ENCODE measurements at regions not wholly inside any gene's neighbourhood (a gene's known extent, or its start where the extent isn't known, plus 50 kb on each side); places are given as distances from the start of the nearest gene placed in this dataset.
A peak's percentile ranks its signal among the peaks of the same experiment; 100 is the strongest.

- no peak for DNase-seq
These were observed 369.6 kb upstream of the DYNLRB2 start for GRCh38 chr16:80171199-80171598.

- peak; percentile 71 for DNase-seq
These were observed 373.0 kb upstream of the DYNLRB2 start for GRCh38 chr16:80167657-80168390.

DNA sequence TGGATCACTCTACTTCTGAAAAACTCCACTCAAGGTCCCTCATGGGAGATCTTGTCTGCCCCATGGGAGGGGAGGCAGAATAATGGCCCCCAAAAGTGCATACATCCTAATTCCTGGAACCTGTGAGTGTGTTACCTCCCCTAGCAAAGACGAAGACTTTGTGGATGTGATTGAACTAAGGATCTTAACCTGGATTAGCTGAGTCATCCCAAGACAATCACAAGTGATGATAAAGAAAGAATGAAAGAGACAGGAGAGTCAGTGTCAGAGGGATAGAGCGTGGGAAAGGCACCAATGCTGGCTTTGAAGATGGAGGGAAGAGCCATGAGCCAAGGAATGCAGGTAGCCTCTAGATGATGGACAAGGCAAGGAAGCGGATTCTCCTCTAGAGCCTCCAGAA is 374.7 kb upstream of the DYNLRB2 start:
- no peak for DNase-seq

- DNase-seq, result no peak
These were observed 375.7 kb upstream of the DYNLRB2 start for GRCh38 chr16:80164966-80165550.

GRCh38 chr16:80163339-80163738 is 377.5 kb upstream of the DYNLRB2 start:
- no peak for DNase-seq

- DNase-seq, result no peak
These were observed 378.7 kb upstream of the DYNLRB2 start for GRCh38 chr16:80161799-80162739.

DNA sequence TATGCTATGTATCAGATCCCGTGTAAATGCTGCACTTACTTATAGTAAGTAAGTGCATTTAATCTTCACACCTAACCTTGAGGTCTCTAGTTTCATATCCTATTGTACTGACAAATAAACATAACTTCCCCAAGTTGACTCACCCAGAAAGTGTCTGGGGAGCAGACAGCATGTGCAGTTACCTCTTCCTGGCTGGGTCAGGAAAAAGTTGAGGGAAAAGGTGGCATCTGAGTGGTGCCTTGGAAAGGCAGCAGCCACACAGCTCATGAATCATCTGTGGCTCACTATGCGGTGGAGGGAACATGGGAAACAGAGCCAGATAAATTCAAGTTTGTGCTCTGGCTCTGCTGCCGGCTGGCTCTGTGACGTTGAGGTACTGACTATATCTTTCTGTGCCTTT is 382.0 kb upstream of the DYNLRB2 start:
- DNase-seq, result no peak

- no peak for DNase-seq
These were observed 389.1 kb upstream of the DYNLRB2 start for GRCh38 chr16:80151722-80152111.

GRCh38 chr16:80150978-80151721 is 389.6 kb upstream of the DYNLRB2 start:
- no peak for DNase-seq

GRCh38 chr16:80148826-80149225 is 392.0 kb upstream of the DYNLRB2 start:
- no peak for DNase-seq

DNA sequence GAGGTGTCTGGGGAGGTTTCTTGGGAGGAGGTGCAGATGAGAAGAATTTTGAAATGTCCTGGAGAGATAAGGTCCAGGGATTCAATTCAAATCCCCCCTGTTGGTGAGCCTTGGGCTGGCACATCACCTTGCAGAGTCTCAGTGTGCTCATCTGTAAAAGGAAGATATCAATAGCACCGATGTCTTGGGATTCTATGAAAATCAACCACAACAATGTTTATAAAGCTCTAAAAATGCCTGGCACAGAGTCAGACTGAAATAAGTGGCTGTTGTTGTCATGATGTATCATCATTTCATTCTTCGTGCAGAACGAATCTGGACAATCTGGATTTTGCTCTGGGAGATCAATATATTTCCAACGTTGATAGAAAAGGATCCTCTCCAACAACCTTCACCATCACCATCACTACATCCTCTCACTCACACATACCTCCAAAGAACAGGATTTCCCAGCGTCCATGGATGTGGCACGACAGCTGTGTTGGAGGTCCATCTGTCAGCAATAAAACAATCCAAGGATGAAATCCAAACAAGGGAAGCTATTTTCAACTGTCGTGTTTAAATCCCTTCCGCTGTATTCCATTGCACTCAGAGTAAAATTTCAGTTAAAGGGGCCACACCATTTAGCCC is 393.7 kb upstream of the DYNLRB2 start:
- DNase-seq, result no peak

- no peak for DNase-seq
These were observed 396.6 kb upstream of the DYNLRB2 start for GRCh38 chr16:80144191-80144590.

- DNase-seq, result no peak
These were observed 397.9 kb upstream of the DYNLRB2 start for GRCh38 chr16:80142940-80143339.

GRCh38 chr16:80142281-80142680 is 398.5 kb upstream of the DYNLRB2 start:
- no peak for DNase-seq

GRCh38 chr16:80129791-80130190 is 411.0 kb upstream of the DYNLRB2 start:
- DNase-seq, result no peak

DNA sequence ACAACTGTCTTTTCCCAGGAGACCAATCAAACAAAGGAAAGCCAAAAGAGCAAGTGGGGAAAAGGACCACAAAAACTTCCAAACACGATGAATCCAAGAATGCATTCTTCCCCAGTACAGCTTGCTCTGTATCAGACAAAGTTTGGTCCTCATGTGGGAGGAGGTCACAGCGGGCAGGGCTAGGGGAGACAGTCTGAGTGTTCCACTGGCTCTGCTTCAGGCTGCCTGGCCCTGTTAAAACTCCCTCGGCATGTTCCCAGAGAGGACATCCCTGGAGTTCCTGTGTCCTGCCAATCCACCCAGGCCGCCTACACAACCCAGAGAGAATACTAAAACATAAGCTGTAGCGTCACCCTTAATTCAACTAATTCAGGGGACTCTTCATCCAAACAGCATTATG is 415.1 kb upstream of the DYNLRB2 start:
- DNase-seq, result no peak

- no peak for DNase-seq
These were observed 417.6 kb upstream of the DYNLRB2 start for GRCh38 chr16:80123189-80123588.

- DNase-seq, result no peak
These were observed 418.7 kb upstream of the DYNLRB2 start for GRCh38 chr16:80122115-80122514.

- DNase-seq, result no peak
These were observed 419.3 kb upstream of the DYNLRB2 start for GRCh38 chr16:80121522-80121909.

DNA sequence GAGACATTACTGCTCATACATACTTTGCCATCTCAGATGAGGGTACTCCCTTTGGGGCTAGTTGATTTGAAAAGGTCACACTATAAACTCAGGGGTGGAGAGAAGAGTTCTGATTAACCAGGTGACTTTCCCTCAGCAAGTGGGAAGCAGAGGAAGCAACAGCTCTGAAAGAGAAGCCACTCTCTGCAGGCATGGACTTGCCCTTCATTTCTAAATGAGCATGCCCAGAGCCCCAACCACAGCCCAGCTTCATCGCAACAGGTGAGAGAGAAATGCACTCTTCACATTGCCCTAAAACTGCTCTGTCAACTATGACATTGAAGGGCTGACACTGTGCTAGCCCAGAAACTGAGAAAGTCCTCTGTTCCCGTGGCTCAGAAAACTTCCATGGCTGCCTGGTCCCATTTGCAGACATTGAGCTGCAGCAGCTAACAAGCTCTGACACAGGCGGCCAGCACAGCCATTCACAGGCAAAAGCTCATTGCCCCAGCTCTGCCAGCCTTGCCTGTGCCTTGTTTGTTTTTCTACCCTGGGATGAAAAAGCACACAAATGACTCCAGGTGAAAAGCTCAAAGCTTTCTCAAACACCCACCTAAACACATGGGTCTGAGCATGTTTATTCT is 419.8 kb upstream of the DYNLRB2 start:
- DNase-seq, result peak; percentile 28

DNA sequence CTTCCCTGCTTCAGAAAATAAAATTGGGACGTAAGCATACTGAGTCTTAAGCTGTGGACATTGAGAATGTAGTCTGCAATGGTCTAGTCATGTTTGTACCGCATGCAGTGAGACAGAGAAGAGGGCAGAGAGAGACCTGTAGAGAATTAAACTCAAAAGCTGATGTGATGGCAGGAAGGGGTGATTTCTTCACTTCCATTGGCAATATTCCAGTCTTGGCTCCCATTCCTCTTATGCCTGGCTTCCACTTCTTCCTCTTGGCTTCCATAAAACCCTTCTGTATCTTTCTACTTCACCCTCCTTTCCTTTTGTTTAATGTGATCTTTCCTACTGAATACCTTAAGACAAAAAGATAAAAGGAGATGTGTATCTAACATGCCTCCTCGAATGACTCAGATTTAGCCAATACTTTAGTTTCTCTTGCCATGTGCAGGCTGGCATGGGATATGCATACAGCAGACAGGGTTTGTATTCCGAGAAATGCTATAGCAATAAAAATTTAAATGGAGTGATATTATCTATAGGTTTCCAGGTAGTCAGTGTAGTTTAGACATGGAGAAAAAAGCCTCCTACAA is 423.1 kb upstream of the DYNLRB2 start:
- no peak for DNase-seq

DNA sequence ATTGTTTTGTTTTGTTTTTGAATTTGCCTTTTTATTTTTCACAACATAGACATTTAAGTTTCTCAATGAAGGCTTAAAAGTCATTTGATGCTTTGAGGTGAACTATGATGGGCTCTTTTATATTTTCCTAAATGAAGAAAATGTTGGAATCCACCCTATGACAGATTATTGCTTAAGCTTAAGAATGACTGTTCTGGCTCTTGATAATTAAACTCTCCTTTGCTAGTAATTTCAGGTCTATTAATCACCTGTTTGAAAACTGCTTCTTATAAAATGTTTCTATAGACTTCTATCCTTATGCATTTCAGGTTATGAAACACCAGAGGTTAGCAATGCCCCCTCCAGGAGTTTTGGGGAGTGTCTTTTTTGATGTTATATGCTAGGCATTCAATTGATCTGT is 424.1 kb upstream of the DYNLRB2 start:
- DNase-seq, result no peak

Measured in NCI-H1105 (cell line).